MM.1S (cell line): ENCODE measurements at regions not wholly inside any gene's neighbourhood (a gene's known extent, or its start where the extent isn't known, plus 50 kb on each side); places are given as distances from the start of the nearest gene placed in this dataset.

Source experiments
- DNase-seq: peaks from one replicate; pipeline ENCODE4 v3.0.0-alpha.2; 2015
- H2AFZ ChIP-seq: fragments of 300-600 bp; sonication (generic); 2 replicates; pipeline ENCODE4 v1.6.0; 2016; ENCODE audit warnings: antibody characterized with exemption, low read length
- H3F3A ChIP-seq: fragments of 300-600 bp; sonication (generic); 2 replicates; pipeline ENCODE4 v1.6.1; 2016; ENCODE audit warnings: mild to moderate bottlenecking, antibody characterized with exemption, low read length, moderate library complexity, mixed read lengths; ENCODE audit not compliant: insufficient read depth
- H3K27ac ChIP-seq: fragments of 300-600 bp; sonication (generic); 2 replicates; pipeline ENCODE4 v1.5.1; 2016; ENCODE audit warnings: mild to moderate bottlenecking, low read length
- H3K27me3 ChIP-seq: fragments of 300-600 bp; sonication (generic); replicated peaks from 2 replicates; pipeline ENCODE4 v1.6.0; 2016; ENCODE audit warnings: low read length; ENCODE audit not compliant: insufficient read depth
- H3K36me3 ChIP-seq: fragments of 300-600 bp; sonication (generic); replicated peaks from 2 replicates; pipeline ENCODE4 v1.6.1; 2016; ENCODE audit warnings: mild to moderate bottlenecking, low read length, mixed read lengths; ENCODE audit not compliant: insufficient read depth
- H3K4me1 ChIP-seq: fragments of 300-600 bp; sonication (generic); 2 replicates; pipeline ENCODE4 v1.6.1; 2016; ENCODE audit warnings: low read length, mixed read lengths
- H3K4me2 ChIP-seq: fragments of 300-600 bp; sonication (generic); 2 replicates; pipeline ENCODE4 v1.6.0; 2016; ENCODE audit warnings: low read depth, low read length
- H3K4me3 ChIP-seq: fragments of 300-600 bp; sonication (generic); 2 replicates; pipeline ENCODE4 v1.5.1; 2016; ENCODE audit warnings: low read length, mixed read lengths
- H3K79me2 ChIP-seq: fragments of 300-600 bp; sonication (generic); 2 replicates; pipeline ENCODE4 v1.6.1; 2016; ENCODE audit warnings: mixed run types, low read length, mixed read lengths
- H3K9ac ChIP-seq: fragments of 300-600 bp; sonication (generic); 2 replicates; pipeline ENCODE4 v1.6.1; 2016; ENCODE audit warnings: low read length, mixed read lengths
- H3K9me2 ChIP-seq: fragments of 300-600 bp; sonication (generic); replicated peaks from 2 replicates; pipeline ENCODE4 v1.6.1; 2016; ENCODE audit warnings: mild to moderate bottlenecking, low read length, mixed read lengths; ENCODE audit not compliant: insufficient read depth
- H3K9me3 ChIP-seq: fragments of 300-600 bp; sonication (generic); replicated peaks from 2 replicates; pipeline ENCODE4 v1.6.1; 2016; ENCODE audit warnings: mild to moderate bottlenecking, low read length, mixed read lengths; ENCODE audit not compliant: insufficient read depth
- H4K20me1 ChIP-seq: fragments of 300-600 bp; sonication (generic); 2 replicates; pipeline ENCODE4 v1.6.1; 2016; ENCODE audit warnings: mild to moderate bottlenecking, low read length, moderate library complexity, mixed read lengths; ENCODE audit not compliant: insufficient read depth
- CTCF ChIP-seq: fragments of 300-600 bp; sonication (generic); IDR thresholded peaks from 2 replicates; pipeline ENCODE4 v1.5.1; 2016; ENCODE audit warnings: antibody characterized with exemption, low read length, mixed read lengths
- EZH2 ChIP-seq: fragments of 300-600 bp; sonication (generic); optimal IDR thresholded peaks from 2 replicates; pipeline ENCODE3; 2017; ENCODE audit warnings: low read depth, mild to moderate bottlenecking, antibody characterized with exemption, low read length, mixed read lengths
- EZH2phosphoT487 ChIP-seq: fragments of 300-600 bp; sonication (generic); IDR thresholded peaks from 2 replicates; pipeline ENCODE4 v1.6.1; 2018; ENCODE audit warnings: antibody characterized with exemption, low read length

GRCh38 chr6:56741472-56741871 lies 98.8 kb upstream of the DST start:
- no peaks in the 10 kb centered on the region for H3F3A ChIP-seq
- DNase-seq: no peak
- no peak overlapping the region for H2AFZ ChIP-seq
- H3K36me3 ChIP-seq: no peaks in the 10 kb centered on the region
- H3K4me2 ChIP-seq: no peak overlapping the region
- H3K79me2 ChIP-seq: peaks cover 60% of the 10 kb centered on the region
- H3K9ac ChIP-seq: no peak overlapping the region
- no peaks in the 10 kb centered on the region for H3K9me2 ChIP-seq
- no peaks in the 10 kb centered on the region for H3K4me1 ChIP-seq
- H3K27ac ChIP-seq: no peak overlapping the region
- peaks cover 4% of the 10 kb centered on the region; the same call in 1 of the 2 replicates for H4K20me1 ChIP-seq
- no peak overlapping the region for H3K4me3 ChIP-seq
- H3K27me3 ChIP-seq: no peaks in the 10 kb centered on the region
- TF ChIP-seq EZH2phosphoT487: no peak
- TF ChIP-seq EZH2: no peak
- no peak for TF ChIP-seq CTCF
- H3K9me3 ChIP-seq: no peaks in the 10 kb centered on the region

GRCh38 chr6:56739836-56740815 lies 97.4 kb upstream of the DST start:
- Histone ChIP-seq H3K36me3 (no peaks in the 10 kb centered on the region), H3F3A (no peaks in the 10 kb centered on the region), H2AFZ (no peak overlapping the region), H3K4me2 (no peak overlapping the region), H3K4me3 (no peak overlapping the region), H3K9ac (no peak overlapping the region), H3K79me2 (peaks cover 63% of the 10 kb centered on the region), H3K27ac (no peak overlapping the region), H3K27me3 (no peaks in the 10 kb centered on the region), H3K9me3 (no peaks in the 10 kb centered on the region), H3K9me2 (no peaks in the 10 kb centered on the region), H3K4me1 (no peaks in the 10 kb centered on the region), H4K20me1 (peaks cover 4% of the 10 kb centered on the region; the same call in 1 of the 2 replicates)
- TF ChIP-seq CTCF (no peak), EZH2phosphoT487 (no peak), EZH2 (no peak)
- DNase-seq: no peak

GRCh38 chr6:56736804-56737203 lies 94.1 kb upstream of the DST start:
- H3K79me2 ChIP-seq: peaks cover 39% of the 10 kb centered on the region
- H3K9me3 ChIP-seq: no peaks in the 10 kb centered on the region
- H3K27me3 ChIP-seq: no peaks in the 10 kb centered on the region
- peaks cover 4% of the 10 kb centered on the region; the same call in 1 of the 2 replicates for H4K20me1 ChIP-seq
- H3K36me3 ChIP-seq: no peaks in the 10 kb centered on the region
- no peaks in the 10 kb centered on the region for H3K4me1 ChIP-seq
- no peak overlapping the region for H3K4me3 ChIP-seq
- no peak overlapping the region for H3K4me2 ChIP-seq
- no peak overlapping the region for H3K27ac ChIP-seq
- no peak overlapping the region for H2AFZ ChIP-seq
- no peak overlapping the region for H3K9ac ChIP-seq
- DNase-seq: no peak
- no peaks in the 10 kb centered on the region for H3K9me2 ChIP-seq
- H3F3A ChIP-seq: no peaks in the 10 kb centered on the region
- TF ChIP-seq EZH2phosphoT487 (no peak), EZH2 (no peak), CTCF (no peak)
